Fibroblast of skin of back (primary cell): ENCODE measurements at regions not wholly inside any gene's neighbourhood (a gene's known extent, or its start where the extent isn't known, plus 50 kb on each side); places are given as distances from the start of the nearest gene placed in this dataset.

Experiments
- DNase-seq: peaks from one replicate; pipeline ENCODE4 v3.0.0-alpha.2; 2013

DNA sequence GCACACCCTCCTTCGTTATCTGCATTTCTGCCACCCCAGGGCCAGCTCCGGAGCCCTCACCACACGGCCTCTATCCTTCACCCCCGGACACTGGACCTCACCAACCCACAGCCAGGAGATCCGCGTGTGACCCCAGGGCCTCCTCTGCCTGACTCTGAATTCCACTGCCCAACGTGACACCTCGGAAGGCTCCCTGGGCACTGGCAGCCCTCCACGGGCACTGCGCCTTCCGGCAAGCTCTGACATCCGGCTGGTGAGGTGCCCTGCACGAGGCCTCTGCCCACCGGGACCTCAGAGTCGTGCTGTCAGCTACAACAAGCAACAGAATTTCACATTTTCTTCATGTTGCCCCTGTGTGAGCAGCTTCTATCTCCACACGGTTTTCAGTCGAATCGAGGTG lies 148.3 kb downstream of the CRYBB2 start:
- no peak for DNase-seq

DNA sequence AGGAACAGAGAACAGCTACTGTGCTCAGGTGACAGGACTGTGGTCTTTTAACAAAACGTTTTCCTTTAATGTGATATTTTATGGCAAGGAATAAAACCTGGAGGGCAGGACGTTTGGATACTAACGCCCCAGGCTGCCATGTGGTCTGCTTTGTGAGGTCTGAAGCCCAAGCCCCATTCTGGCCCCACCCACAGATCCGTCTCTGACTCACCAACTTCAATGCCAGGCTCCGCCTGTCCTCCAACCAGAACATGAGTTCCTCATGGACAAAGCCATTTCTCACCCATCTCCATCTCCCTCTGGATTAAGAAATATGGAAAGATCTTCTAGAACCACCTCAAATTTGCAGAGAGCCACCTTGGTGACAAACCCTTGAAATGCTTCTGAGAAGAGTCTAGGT lies 148.8 kb downstream of the CRYBB2 start:
- peak; percentile 81 for DNase-seq

DNA sequence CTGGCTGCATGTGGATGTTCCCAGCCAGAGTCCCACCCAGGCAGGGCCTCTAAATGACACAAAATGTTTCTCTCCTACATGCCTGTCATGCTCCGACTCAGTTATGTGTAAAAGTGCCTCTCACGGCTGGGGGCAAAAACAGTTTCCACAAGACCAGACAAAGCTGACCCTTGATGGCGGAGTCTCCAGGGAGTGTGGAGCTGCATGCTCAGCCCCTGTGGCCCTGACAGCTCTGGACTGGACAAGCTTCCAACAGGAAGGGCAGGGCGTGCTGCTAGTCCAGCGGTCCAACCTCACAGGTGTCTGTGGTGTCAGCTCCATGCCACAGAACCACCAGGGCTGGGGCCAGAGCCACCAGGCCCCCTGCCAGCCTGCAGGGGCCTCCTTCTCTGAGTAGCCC lies 149.6 kb downstream of the CRYBB2 start:
- no peak for DNase-seq

DNA sequence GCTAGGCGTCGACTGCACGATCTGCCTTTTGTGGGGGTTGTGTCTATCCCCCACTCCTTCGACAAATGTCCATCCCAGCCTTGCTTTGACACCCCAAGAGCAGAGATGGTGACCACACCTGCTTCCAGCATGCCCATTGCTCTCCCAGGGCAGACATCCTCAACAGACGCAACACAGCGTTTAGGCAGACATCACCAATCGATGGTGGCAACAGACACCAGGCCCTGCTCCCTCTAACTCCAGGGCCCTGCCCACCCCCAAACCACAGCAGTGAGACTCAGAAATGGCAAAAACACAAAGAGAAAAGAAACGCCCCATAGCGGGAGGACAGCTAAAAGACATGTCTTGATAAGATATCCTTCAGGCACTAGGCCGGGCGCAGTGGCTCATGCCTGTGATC lies 150.9 kb downstream of the CRYBB2 start:
- DNase-seq, result no peak

DNA sequence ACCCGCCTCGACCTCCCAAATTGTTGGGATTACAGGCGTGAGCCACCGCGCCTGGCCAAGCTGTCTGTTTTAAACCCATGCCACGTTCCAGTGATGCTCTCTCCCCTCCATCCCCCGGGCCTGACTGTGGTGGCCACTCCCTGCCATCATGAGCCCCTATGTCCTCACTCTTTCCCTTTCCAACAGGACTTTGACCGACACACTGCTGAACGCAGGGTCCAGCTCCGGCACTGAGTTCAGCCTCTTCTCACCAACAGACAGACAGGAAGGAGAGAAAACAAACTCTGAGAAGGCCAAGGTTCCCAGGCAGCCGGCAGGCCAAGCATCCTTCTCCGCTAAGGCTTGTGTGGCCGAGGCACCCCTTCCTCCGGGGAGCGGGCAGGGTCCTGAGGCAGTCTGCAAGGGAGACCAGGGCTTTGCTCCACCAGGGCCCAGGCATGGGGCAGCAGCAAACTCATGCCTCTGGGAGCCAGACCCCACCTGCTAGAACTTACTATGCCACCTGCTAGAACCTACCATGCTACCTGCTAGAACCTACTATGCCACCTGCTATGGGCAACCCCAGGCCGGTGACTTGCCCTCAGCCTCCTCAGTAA lies 152.7 kb downstream of the CRYBB2 start:
- no peak for DNase-seq

DNA sequence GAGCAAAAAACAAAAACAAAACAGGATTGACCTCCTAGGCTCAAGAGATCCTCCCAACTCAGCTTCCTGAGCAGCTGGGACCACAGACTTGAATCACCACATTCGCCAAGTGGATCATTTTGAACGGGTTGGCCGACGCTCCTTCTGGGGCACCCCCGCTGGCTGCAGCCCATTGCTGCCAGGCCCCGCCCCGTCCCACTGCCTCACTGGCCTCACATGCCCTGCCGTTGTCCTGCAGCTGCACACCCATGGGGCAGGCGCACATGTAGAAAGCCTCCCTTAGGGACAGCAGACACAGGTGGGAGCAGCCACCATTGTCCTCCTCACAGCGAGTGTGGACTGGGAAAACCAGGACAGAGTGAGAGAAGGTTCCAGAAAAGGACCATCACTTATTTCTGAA lies 154.5 kb downstream of the CRYBB2 start:
- DNase-seq, result no peak

DNA sequence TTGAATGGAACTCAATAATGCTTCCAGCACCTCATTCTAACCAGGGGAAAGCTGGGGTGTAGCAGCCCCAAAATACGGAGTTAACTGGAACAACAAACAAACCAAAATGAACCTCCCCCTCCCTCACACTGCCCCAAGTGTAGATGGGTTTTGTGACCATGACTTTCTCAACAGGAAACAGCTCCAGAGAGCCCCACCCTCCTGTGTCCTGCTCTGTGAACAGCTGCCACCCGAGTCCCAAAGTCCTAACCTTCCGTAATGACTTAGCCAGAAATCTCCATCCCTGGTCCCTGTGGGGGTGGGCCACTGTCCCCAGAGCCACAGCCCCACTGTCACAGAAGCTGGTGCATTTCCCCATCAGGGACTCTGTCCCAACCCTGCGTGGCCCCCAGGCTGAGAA lies 155.4 kb downstream of the CRYBB2 start:
- DNase-seq, result no peak

DNA sequence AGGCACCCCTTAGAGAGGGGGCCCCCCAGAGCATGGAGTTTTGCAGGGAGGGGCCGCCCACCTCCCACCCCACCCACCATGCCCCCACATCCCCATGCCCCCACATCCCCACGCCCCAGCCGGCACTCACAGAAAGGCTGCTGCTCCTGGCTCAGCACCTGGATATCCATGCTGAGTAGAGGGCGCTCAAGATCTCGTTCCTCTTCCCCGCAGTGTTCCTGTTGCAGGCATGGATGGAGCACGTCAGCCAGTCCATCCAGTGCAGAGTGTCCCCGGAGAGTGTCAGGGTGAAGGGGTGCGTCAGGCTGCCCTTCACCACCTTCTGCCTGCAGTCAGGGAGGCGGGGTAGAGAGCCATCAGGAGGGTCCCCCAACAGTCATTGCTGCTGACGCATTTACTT lies 156.2 kb downstream of the CRYBB2 start:
- no peak for DNase-seq

DNA sequence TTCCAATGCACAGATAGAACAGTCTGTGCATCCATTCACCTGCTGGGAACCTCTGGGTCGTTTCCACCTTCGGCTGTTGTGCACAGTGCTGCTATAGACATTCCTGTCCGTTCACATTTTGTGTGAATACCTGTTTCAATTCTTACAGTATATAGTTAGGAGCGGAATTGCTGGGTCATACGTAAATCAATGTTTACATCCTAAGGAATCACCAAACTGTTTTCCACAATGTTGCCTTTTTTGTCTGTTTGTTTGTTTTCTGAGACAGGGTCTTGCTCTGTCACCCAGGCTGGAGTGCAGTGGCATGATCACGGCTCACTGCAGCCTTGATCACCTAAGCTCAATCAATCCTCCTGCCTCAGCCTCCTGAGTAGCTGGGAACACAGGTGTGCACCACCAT lies 158.3 kb downstream of the CRYBB2 start:
- DNase-seq, result no peak

DNA sequence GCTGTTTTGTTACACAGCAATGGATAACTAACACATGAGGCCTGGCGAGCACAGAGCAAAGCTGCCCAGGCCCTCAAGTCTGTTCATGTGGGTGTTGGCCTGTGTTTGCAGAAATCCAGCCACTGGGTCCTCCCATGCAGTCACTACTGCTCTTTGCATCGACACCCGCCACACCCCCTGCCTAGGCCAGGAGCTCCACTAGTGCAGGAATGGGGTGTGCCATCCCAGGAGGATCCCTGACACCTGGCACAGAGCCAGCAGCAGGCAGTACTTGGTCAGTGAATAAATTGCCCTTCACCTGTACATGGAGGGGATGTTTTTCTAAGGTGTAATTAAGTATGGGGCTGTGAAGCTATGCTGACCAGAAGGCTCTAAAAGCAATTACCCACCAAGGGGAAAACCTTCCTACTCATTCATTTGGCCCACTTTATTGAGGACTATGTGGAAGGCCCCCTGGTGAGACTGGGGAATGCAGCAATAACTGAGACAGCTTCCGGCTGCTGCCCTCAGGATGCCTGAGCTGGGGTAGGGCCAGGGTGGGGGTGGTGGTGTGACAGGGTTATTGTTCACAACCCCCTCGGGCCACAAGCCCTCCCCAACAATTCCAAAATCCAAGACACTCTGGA lies 160.8 kb downstream of the CRYBB2 start:
- DNase-seq, result peak; percentile 27

DNA sequence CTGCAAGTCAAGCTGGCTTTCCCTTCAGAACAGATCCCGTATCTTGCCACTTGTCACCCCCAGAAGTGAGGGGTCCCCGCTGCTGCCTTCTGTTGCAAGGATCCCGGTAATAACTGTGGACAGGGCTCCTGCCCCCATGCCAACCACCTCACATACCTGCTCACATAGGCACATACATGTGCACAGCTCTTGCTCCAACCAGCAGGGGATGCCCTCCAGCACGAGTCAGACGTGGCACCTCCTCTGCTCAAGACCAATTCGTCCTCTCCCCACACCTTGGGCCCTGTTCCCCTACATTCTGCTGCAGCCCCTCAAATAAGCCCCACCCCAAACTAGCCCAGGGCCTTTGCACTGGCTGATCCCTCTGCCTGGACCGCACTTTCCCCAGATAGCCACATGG lies 163.3 kb downstream of the CRYBB2 start:
- no peak for DNase-seq

DNA sequence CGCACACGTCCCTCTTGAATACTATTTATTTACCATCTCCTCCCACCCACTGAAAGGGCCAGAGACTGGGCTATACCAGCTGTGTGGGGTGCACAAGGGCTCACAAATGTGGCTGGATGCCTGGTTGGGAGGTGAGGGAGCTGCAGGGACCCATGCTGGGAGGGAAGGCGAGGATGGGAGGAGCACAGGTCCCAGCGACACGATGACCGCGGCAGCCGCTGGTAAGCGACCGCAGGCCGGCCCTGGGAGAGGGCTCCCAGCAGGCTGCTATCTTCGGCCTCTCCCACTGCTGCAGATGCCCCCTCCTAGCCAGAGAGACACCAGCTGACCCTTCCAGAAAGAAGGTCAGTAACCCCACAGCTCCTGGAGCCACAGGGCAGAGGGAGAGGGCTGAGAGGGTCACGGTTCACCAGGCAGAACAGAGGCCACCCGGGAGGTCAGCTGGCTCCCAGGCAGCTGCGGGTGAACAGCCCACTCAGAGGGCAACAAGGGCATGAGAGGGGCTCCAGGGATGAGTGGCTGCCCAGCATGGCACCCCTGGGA lies 163.9 kb downstream of the CRYBB2 start:
- DNase-seq, result no peak

DNA sequence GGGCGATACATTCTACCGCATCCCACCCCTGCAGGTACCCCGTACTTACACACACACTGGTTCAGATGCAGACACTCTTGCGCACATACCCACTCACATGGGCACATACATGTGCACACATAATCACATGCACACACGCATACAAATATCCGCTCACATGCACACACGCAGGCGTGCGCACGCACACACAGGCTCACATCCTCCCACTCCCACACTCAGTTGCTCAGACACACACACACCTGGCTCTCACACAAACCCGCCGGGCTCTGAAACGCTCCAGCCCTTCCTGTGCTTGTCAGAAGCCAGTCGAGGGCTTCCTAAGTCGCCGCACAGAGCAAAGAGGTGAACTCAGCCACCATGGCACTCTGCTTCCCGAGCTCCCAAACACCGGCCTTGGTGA lies 164.5 kb downstream of the CRYBB2 start:
- DNase-seq, result no peak

DNA sequence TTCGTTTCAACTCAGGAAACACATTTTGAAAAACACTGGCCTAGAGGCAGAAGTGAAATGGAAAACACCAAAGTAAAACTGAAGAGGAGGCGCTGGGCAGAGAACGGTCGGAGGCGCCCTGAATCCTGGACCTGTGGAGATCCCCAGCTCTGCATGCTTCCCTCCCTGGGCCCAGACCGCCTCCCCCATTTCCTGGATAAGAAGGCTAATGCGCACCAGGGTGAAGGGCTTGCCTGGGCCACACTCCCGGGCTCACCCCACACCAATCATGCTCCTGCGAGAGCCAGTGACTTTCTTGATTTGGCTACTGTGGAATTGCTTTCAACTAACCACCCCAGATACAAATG lies 167.1 kb downstream of the CRYBB2 start:
- no peak for DNase-seq

DNA sequence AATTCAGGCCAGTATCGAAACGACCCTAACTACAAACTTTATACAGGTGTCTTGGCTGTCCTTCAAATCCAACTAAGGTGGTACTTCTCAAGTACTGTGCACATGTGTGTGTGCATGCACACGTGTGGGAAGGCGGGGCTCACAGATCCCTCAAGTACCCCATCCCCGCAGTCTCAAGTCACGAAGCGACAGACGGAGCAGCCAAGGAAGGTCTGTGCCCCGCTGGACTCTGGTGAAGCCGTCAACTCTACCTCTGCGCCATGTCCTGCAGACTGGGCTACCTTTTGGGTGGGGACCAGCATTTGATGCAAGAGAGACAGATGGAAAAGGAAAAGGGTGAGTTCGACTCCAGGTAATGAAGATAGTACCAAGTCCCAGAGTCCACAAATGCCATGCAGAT lies 169.0 kb downstream of the CRYBB2 start:
- no peak for DNase-seq

DNA sequence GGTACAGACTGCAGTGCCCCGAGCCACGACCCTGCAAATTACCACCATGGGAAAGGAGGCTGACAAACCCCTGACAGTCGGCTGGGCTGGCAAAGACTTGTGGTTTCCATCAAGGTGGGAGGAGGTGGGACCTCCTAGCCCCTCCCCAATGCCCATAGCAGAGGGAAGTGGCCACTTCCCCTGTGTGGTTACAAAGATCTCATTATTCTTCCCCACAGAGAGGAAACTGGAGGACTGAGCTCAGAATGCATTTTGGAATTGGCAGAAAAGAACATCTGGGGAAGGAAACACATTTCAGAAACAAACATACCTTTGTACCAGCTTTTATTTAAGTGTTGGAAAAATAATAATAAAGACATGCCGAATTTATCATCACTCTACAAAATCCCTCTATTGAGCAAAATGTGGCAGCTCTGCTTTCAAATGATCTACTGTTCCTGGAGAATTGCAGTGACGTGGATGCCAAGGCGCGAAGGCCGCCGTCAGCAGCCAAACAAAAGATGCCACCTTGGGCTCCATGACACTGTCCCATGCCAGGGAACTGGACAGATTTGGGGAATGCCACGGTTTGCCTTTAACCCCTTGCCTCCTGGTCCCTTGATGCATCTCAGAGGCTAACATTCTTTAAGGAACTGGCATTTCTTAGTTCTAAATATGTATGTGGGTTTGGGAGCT lies 169.6 kb downstream of the CRYBB2 start:
- no peak for DNase-seq

DNA sequence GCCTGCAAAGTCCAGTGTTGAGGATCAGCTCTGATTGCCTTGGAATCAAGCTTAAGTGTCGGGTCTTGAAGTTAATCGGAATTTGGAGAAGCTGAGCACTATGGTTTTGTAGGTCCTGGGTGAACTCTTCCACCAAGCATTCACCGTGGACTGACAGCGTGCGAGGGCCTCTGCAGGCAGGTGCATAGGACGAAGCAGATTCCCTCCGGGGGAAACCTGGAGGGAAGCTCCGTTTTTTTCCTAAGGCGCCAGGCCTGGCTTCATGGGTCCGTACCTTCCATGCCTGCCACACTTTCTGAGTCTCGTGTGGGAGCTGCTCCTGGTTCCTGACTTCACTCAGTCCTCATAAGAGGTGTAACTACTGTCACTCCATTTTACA lies 170.1 kb downstream of the CRYBB2 start:
- no peak for DNase-seq

DNA sequence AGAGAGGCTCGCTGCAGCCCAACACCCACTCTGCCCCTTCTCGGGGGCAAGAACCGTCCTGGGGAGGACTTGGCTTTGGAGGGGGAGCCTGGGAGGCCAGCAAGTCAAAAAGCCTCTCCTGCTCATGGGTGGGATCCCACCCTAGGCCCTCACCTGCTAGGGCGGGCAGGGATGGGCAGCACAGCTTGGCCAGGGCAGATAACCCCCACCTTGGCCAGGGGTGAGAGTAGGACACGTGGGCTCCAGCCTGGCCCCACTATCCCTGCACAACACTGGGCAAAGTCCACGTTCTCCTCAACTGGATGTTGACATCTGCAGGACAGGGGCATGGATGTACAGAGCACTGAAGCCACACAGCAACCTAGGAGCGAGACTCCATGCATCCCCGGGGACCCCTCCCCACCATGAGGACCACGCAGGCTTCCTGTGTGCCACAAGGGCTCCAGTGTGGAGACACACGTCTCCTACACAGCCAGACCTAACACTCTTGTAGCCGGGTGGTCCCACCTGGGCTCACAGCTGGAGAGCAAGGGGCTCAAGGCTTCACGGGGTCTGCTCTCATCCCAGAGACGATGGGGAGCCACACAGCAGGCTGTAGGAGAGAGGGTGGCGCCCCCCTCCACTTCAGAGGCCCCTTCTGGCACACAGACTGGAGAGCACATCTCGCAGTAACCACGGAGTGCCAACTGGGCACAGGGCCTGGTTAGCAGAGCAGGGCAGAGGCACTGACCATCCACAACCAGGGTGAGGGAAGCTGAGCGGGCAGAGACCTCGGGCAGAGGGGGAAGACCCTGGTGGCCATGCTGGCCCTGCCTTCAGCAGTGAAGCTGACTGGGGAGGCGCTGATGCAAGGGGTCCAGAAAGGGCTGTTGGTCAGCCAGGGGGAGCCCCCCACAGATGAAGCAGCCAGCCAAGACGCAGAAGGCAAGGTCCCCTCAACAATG lies 171.1 kb downstream of the CRYBB2 start:
- DNase-seq, result no peak

DNA sequence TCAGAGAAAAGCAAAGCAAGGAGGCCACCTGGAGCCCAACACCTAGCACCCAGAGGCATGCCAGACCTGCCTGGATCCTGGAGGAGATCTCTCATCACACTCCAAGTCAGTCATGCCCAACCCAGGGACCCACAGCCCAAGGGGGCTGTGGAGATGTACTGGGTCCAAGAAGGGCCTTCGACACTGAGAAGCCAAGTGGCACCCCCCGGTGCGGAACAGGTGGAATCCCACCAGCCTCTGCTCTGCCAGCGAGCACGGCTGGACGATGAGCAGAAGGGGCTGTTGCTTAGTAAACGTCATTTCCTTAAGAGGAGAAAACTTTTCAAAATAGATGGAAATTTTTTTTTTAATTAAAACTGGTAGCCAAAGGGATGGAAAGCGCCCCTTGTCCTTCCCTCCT lies 171.9 kb upstream of the GRK3 start:
- no peak for DNase-seq

DNA sequence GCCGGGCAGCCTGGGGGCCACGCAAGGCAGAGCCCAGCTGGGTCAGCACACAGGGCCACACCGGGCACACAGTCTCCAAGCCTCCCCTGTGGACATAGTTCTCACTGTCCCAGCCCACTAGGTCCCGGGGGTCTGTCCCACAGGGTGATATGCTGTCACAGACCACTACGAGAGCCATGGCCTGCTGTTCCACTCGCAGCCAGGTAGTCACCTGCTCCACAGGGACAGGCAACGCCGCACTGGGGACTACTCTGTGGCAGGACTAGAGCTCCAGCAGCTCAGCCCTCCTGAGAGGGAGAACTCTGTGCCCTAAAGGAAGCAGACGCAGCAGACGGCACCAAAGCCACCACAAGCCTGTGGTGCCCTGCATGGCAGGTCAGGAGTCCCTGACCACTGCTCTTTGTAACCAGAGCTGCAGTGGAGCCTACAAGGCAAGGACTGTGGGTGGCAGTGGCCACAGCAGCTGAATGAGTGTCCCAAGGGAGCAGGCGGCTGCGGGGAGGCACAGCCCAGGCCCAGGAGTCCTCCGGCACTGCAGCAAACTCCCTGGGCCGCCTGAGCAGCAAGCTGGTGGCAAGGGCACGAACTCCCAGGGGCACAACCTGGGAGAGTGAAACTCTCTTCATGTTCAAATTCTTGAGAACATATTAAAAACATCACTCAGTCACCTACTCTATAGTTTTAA lies 171.2 kb upstream of the GRK3 start:
- DNase-seq, result no peak

DNA sequence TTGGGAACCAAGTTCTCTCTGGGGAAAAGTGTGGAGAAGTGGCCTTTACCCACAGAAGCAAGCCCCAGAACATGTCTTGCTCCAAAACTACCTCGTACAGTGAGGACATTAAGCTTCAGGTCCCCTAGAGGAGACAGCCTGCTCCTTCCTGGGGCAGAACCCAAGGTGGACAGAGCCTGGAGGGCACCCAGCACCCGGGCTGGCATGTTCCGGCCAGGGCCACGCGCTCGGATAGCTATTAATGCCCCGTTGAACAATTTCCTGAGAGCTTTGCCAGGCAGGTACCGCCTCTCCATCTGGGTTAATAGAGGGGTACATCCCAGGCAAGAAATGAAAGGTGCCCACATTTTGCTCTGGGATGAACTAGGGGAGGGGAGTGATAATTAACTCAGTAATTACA lies 169.0 kb upstream of the GRK3 start:
- no peak for DNase-seq

DNA sequence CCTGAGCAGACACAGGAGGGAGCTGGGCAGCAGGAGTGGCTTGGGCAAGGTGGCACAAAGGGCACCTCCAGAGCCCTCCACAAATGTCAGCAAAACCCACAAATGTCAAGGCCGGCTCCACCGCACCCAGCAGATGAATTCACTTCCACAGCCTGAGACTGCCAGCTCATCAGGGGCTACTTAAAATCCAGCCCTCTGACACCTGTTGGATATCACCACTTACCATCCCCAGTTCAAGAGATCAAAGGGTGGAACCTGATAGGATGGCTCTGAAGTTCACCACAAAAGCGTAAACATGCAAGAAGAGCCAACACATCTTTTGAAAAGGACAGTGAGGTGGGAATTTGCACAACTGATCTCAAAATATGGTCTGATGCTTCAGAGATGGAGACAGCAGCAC lies 168.6 kb upstream of the GRK3 start:
- DNase-seq, result no peak
